Endodermal cell (in vitro differentiated cells): ENCODE measurements at regions not wholly inside any gene's neighbourhood (a gene's known extent, or its start where the extent isn't known, plus 50 kb on each side); places are given as distances from the start of the nearest gene placed in this dataset.

Experiments
- DNase-seq: peaks from one replicate; pipeline ENCODE4 v3.0.0-alpha.2; 2017
- H3K27ac ChIP-seq: 2 replicates; pipeline ENCODE4 v1.5.1; 2013; ENCODE audit warnings: mild to moderate bottlenecking, low read depth, low read length, moderate library complexity
- H3K27me3 ChIP-seq: 2 replicates; pipeline ENCODE4 v1.6.1; 2013; ENCODE audit warnings: mild to moderate bottlenecking, low read length, moderate library complexity; ENCODE audit not compliant: insufficient read depth, control insufficient read depth, poor library complexity, severe bottlenecking
- H3K36me3 ChIP-seq: 2 replicates; pipeline ENCODE4 v1.7.0; 2013; ENCODE audit warnings: mild to moderate bottlenecking, low read length, moderate library complexity; ENCODE audit not compliant: control insufficient read depth, insufficient read depth
- H3K4me1 ChIP-seq: one replicate; pipeline ENCODE4 v1.7.0; 2013; ENCODE audit warnings: low read length; ENCODE audit not compliant: control insufficient read depth, insufficient read depth
- H3K4me3 ChIP-seq: 2 replicates; pipeline ENCODE4 v1.5.1; 2013; ENCODE audit warnings: mild to moderate bottlenecking, low read length, moderate library complexity
- H3K9ac ChIP-seq: 2 replicates; pipeline ENCODE4 v1.6.1; 2013; ENCODE audit warnings: mild to moderate bottlenecking, low read length, moderate library complexity; ENCODE audit not compliant: poor library complexity, severe bottlenecking; ENCODE audit errors: extremely low read depth
- H3K9me3 ChIP-seq: 2 replicates; pipeline ENCODE4 v1.6.1; 2013; ENCODE audit warnings: mild to moderate bottlenecking, low read length, moderate library complexity; ENCODE audit not compliant: control insufficient read depth
- H3K27ac Mint-ChIP-seq: 2 replicates; pipeline ENCODE4 v1.8.0; 2020; ENCODE audit warnings: mixed read lengths
- H3K27me3 Mint-ChIP-seq: 2 replicates; pipeline ENCODE4 v1.8.0; 2021; ENCODE audit warnings: mild to moderate bottlenecking, mixed read lengths; ENCODE audit not compliant: insufficient read depth
- H3K36me3 Mint-ChIP-seq: 2 replicates; pipeline ENCODE4 v1.8.0; 2020; ENCODE audit warnings: low read depth, mixed read lengths
- H3K4me1 Mint-ChIP-seq: 2 replicates; pipeline ENCODE4 v1.8.0; 2020; ENCODE audit warnings: mixed read lengths
- H3K4me3 Mint-ChIP-seq: 2 replicates; pipeline ENCODE4 v1.8.0; 2020; ENCODE audit warnings: mild to moderate bottlenecking, moderate library complexity, mixed read lengths
- H3K9me3 Mint-ChIP-seq: 2 replicates; pipeline ENCODE4 v1.8.0; 2020; ENCODE audit warnings: mild to moderate bottlenecking, mixed read lengths
- WGBS, 2 experiments: methylation state at CpG; one replicate each; pipeline versions ENCODE4 v1.1.5 to v1.1.7; 2013; ENCODE audit warnings: missing lambda C conversion rate in 2 of 2, mixed read lengths in 1 of 2; ENCODE audit not compliant: insufficient coverage in 1 of 2, insufficient read length in 1 of 2; 5-methylcytosine and 5-hydroxymethylcytosine counted together
- TF ChIP-seq, protein P1 (sequence below): fragments of 200-600 bp; sonication (generic); conservative IDR thresholded peaks from 2 replicates; pipeline ENCODE4 v1.5.0; 2021; ENCODE audit warnings: antibody characterized with exemption, mild to moderate bottlenecking

DNA sequence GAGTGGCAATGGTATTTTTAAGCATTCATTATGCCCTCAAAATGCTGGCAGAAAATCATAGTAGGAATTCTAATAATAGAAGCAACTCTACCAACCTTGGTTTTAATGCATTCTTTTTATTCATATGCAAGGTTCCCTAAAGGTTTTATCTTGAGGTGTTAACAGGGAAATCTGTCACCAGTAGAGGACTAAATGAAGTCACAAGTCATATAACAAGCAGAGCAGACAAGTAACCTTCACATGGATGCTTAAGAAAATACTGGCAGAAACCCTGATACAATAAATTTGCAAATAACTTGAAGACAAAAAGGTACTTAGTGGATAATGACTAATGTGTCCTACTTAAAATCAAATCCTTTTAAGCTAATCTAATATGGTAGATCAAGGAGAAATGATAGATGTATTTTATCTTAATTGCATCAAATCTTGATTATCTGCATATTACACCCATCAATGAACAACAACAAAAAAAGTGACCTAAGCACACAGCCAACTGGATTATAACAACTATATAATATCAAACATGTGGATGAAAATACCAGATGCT lies 73.3 kb downstream of the RFC3 start:
- Mint-ChIP-seq H3K4me1 (no peaks in the 10 kb centered on the region), H3K9me3 (peaks cover 15% of the 10 kb centered on the region), H3K4me3 (no peak overlapping the region), H3K27ac (no peak overlapping the region), H3K27me3 (no peaks in the 10 kb centered on the region), H3K36me3 (peaks cover 17% of the 10 kb centered on the region)
- Histone ChIP-seq H3K4me1 (no peaks in the 10 kb centered on the region), H3K27me3 (no peaks in the 10 kb centered on the region), H3K4me3 (no peak overlapping the region), H3K9ac (no peak overlapping the region), H3K9me3 (peaks cover 7% of the 10 kb centered on the region), H3K36me3 (no peaks in the 10 kb centered on the region), H3K27ac (no peak overlapping the region)
- TF ChIP-seq, protein P1, sequence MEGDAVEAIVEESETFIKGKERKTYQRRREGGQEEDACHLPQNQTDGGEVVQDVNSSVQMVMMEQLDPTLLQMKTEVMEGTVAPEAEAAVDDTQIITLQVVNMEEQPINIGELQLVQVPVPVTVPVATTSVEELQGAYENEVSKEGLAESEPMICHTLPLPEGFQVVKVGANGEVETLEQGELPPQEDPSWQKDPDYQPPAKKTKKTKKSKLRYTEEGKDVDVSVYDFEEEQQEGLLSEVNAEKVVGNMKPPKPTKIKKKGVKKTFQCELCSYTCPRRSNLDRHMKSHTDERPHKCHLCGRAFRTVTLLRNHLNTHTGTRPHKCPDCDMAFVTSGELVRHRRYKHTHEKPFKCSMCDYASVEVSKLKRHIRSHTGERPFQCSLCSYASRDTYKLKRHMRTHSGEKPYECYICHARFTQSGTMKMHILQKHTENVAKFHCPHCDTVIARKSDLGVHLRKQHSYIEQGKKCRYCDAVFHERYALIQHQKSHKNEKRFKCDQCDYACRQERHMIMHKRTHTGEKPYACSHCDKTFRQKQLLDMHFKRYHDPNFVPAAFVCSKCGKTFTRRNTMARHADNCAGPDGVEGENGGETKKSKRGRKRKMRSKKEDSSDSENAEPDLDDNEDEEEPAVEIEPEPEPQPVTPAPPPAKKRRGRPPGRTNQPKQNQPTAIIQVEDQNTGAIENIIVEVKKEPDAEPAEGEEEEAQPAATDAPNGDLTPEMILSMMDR, result no peak
- no peak for DNase-seq

DNA sequence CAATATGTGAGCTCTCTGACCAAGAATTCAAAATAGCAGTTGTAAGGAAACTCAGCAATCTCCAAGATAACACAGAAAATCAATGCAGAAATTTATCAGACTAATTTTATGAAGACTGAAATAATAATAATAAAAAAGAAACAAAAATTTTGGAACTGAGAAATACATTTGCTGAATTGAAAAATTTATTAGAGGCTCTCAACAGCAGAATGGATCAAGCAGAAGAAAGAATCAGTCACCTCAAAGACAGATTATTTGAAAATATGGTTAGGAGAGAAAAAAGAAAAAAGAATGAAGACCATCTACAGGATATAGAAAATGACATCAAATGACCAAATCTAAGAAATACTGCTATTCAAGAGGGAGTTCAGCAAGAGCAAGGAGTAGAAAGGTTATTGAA lies 75.6 kb downstream of the RFC3 start:
- H3K4me1 Mint-ChIP-seq, result no peaks in the 10 kb centered on the region
- DNase-seq, result no peak
- no peaks in the 10 kb centered on the region for H3K27me3 Mint-ChIP-seq
- TF ChIP-seq, protein P1, result no peak
- peaks cover 20% of the 10 kb centered on the region for H3K9me3 ChIP-seq
- no peak overlapping the region for H3K4me3 Mint-ChIP-seq
- H3K9ac ChIP-seq, result no peak overlapping the region
- no peak overlapping the region for H3K27ac Mint-ChIP-seq
- H3K36me3 ChIP-seq, result no peaks in the 10 kb centered on the region
- peaks cover 17% of the 10 kb centered on the region for H3K36me3 Mint-ChIP-seq
- no peaks in the 10 kb centered on the region for H3K27me3 ChIP-seq
- H3K9me3 Mint-ChIP-seq, result peaks cover 31% of the 10 kb centered on the region
- no peak overlapping the region for H3K27ac ChIP-seq
- H3K4me3 ChIP-seq, result no peak overlapping the region
- H3K4me1 ChIP-seq, result no peaks in the 10 kb centered on the region

DNA sequence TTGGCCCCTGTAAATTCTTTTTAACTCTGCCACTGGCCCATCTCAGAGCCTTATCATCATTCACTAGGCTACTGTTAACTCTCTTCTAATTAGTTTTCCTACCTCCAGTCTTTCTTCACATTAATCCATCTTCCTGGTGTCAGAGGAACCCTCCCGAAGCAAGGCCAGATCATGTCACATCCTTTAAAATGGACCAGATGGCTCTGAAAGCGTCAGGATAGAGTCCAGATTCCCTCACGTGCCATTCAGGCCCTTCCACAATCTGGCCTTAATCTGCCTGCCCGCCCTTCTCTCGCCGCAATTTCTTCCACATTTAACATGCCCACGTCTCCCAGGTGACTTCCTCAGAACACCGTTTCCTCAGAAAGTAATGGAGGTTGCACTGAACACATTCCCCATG lies 86.5 kb downstream of the RFC3 start:
- H3K36me3 Mint-ChIP-seq, result no peaks in the 10 kb centered on the region
- DNase-seq, result no peak
- Histone ChIP-seq H3K9me3 (peaks cover 10% of the 10 kb centered on the region), H3K27me3 (no peaks in the 10 kb centered on the region), H3K4me3 (no peak overlapping the region), H3K36me3 (no peaks in the 10 kb centered on the region), H3K27ac (no peak overlapping the region), H3K4me1 (no peaks in the 10 kb centered on the region), H3K9ac (no peak overlapping the region)
- no peaks in the 10 kb centered on the region for H3K27me3 Mint-ChIP-seq
- H3K4me1 Mint-ChIP-seq, result no peaks in the 10 kb centered on the region
- WGBS, 2 experiments, result 91% methylated on average over 8 of the region's 8 CpGs; no CpG with 5 or more reads in 1 of the 2 experiments
- no peak overlapping the region for H3K27ac Mint-ChIP-seq
- no peak overlapping the region for H3K4me3 Mint-ChIP-seq
- TF ChIP-seq, protein P1, result no peak
- peaks cover 11% of the 10 kb centered on the region for H3K9me3 Mint-ChIP-seq
